ENCODE measurements at regions not wholly inside any gene's neighbourhood (a gene's known extent, or its start where the extent isn't known, plus 50 kb on each side); places are given as distances from the start of the nearest gene placed in this dataset.
A peak's percentile ranks its signal among the peaks of the same experiment; 100 is the strongest.

DNA sequence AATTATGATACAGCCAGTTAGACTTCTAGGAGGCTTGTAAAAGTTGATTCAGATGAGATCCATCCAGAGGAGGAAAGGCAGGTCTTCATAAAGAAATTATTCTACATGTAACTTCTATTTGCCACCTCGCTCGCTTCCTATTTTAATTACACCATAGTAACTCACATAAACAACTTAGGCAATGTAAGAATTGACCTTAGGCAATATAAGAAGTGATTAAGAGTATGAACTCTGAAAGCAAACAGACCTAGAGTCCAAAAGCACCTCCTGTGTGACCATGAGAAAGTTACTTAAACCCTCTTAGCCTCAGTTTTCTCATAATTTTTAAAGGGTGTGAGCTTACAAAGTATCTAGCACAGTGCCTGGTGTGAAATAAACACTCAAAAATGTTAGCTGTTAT is 192.7 kb upstream of the NFIA start:
- FAIRE-seq (no peak), DNase-seq (peak in 1 of 2 donors; percentile 24)
- Histone ChIP-seq H3K27ac (ENCODE audit: low read depth in 1 of 3, low read length in 2 of 3) (no peak overlapping the region), H3K4me1 (ENCODE audit: control insufficient read depth in 3 of 3, insufficient read depth in 2 of 3, low read depth in 1 of 3, low read length in 2 of 3) (peaks cover 0 to 1% (median 0%) of the 10 kb centered on the region in 3 donors), H3K9me3 (ENCODE audit: control insufficient read depth in 2 of 2, insufficient read depth in 1 of 2, low read depth in 1 of 2, low read length in 1 of 2) (no peaks in the 10 kb centered on the region), H3K27me3 (ENCODE audit: control insufficient read depth in 3 of 3, insufficient read depth in 3 of 3, low read length in 3 of 3) (peaks cover 0 to 2% (median 0%) of the 10 kb centered on the region in 3 donors), H3K36me3 (ENCODE audit: control insufficient read depth in 3 of 3, insufficient read depth in 2 of 3, low read depth in 1 of 3, low read length in 3 of 3) (no peaks in the 10 kb centered on the region), H3K4me3 (ENCODE audit: low read depth in 1 of 3, low read length in 3 of 3) (no peak overlapping the region)
- 39 to 83% (median 63%) methylated on average over 2 of the region's 2 CpGs for WGBS, 3 donors

DNA sequence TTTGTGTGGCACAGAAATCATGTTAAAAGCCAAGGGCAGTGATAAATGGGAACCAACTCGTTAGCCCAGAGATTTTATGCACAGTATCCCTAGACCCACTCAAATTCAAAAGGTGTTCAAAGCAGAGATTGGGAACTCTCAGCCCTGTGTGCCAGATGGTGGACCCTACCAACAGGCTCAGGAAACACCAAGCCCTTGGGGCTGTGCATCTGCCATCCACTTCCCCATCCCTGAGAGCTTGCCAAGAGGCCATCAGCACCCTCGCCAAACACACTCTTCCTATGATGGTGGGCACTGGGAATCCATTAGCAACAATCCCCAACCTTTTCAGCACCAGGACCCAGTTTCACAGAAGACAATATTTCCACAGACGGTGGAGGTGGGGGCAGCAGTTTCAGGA is 194.2 kb upstream of the NFIA start:
- H3K27ac ChIP-seq (ENCODE audit: low read depth in 1 of 3, low read length in 2 of 3) = no peak overlapping the region
- 80 to 89% (median 86%) methylated on average over 3 of the region's 3 CpGs for WGBS, 3 donors
- no peaks in the 10 kb centered on the region for H3K9me3 ChIP-seq (ENCODE audit: control insufficient read depth in 2 of 2, insufficient read depth in 1 of 2, low read depth in 1 of 2, low read length in 1 of 2)
- no peaks in the 10 kb centered on the region for H3K4me1 ChIP-seq (ENCODE audit: control insufficient read depth in 3 of 3, insufficient read depth in 2 of 3, low read depth in 1 of 3, low read length in 2 of 3)
- H3K36me3 ChIP-seq (ENCODE audit: control insufficient read depth in 3 of 3, insufficient read depth in 2 of 3, low read depth in 1 of 3, low read length in 3 of 3) = no peaks in the 10 kb centered on the region
- no peak overlapping the region for H3K4me3 ChIP-seq (ENCODE audit: low read depth in 1 of 3, low read length in 3 of 3)
- DNase-seq (no peak), FAIRE-seq (no peak)
- H3K27me3 ChIP-seq (ENCODE audit: control insufficient read depth in 3 of 3, insufficient read depth in 3 of 3, low read length in 3 of 3) = peaks cover 0 to 2% (median 0%) of the 10 kb centered on the region in 3 donors

DNA sequence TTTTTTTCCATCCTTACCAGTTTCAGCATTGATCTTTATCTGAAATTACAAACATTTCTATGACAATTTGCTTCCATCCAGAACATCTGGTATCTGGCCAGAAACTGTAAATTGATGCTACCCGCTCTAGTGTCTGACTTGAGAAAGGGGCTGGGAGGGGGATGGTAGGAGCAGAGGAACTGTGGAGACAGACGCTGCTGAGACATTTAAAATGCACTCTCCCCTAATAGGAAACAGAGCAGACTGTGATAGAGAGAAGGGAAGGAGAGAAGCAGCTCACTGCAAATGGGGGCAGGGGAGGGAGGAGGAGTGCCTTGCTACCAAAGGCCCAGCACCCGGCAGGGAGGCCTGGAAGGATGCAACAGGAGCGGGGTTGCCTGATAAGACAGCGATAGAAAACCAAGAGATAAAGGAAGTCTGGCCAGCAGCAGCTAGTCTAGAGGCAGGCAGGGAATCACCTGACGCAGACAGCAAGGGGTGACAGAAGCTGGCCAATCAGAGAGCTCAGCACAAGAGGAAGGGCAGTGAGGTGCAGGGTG is 195.5 kb upstream of the NFIA start:
- no peak overlapping the region for H3K4me3 ChIP-seq (ENCODE audit: low read depth in 1 of 3, low read length in 3 of 3)
- H3K27me3 ChIP-seq (ENCODE audit: control insufficient read depth in 3 of 3, insufficient read depth in 3 of 3, low read length in 3 of 3) = peaks cover 0 to 2% (median 0%) of the 10 kb centered on the region in 3 donors
- WGBS, 3 donors = 58 to 63% (median 60%) methylated on average over 6 of the region's 6 CpGs
- DNase-seq (no peak), FAIRE-seq (no peak)
- no peaks in the 10 kb centered on the region for H3K36me3 ChIP-seq (ENCODE audit: control insufficient read depth in 3 of 3, insufficient read depth in 2 of 3, low read depth in 1 of 3, low read length in 3 of 3)
- no peak overlapping the region for H3K27ac ChIP-seq (ENCODE audit: low read depth in 1 of 3, low read length in 2 of 3)
- H3K4me1 ChIP-seq (ENCODE audit: control insufficient read depth in 3 of 3, insufficient read depth in 2 of 3, low read depth in 1 of 3, low read length in 2 of 3) = no peaks in the 10 kb centered on the region
- no peaks in the 10 kb centered on the region for H3K9me3 ChIP-seq (ENCODE audit: control insufficient read depth in 2 of 2, insufficient read depth in 1 of 2, low read depth in 1 of 2, low read length in 1 of 2)

DNA sequence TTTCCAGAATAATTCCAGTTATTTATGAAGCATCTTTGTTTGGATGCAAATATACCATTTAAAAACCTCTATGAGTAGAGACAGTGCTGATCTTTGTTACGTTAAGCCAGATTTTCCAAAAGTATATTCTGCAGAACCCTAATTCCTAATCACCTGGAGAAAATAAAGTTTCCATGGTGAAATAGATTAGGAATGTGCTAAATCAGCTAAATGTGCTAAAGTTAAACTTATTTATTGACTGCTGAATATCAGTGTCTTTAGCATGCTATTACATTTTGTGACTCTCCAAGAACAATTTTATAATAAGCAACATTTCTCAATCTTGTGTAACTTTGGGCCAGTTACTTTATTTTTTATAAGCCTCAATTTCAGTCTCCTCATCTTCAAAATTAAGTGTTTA is 196.3 kb upstream of the NFIA start:
- H3K36me3 ChIP-seq (ENCODE audit: control insufficient read depth in 3 of 3, insufficient read depth in 2 of 3, low read depth in 1 of 3, low read length in 3 of 3) = no peaks in the 10 kb centered on the region
- DNase-seq = no peak
- peaks cover 0 to 2% (median 0%) of the 10 kb centered on the region in 3 donors for H3K27me3 ChIP-seq (ENCODE audit: control insufficient read depth in 3 of 3, insufficient read depth in 3 of 3, low read length in 3 of 3)
- no peak overlapping the region for H3K27ac ChIP-seq (ENCODE audit: low read depth in 1 of 3, low read length in 2 of 3)
- no peaks in the 10 kb centered on the region for H3K9me3 ChIP-seq (ENCODE audit: control insufficient read depth in 2 of 2, insufficient read depth in 1 of 2, low read depth in 1 of 2, low read length in 1 of 2)
- 83 to 97% (median 97%) methylated on average over 1 of the region's 1 CpG for WGBS, 3 donors
- H3K4me1 ChIP-seq (ENCODE audit: control insufficient read depth in 3 of 3, insufficient read depth in 2 of 3, low read depth in 1 of 3, low read length in 2 of 3) = no peaks in the 10 kb centered on the region
- no peak overlapping the region for H3K4me3 ChIP-seq (ENCODE audit: low read depth in 1 of 3, low read length in 3 of 3)
- FAIRE-seq = no peak

GRCh38 chr1:60880202-60880601 is 202.2 kb upstream of the NFIA start:
- WGBS, 3 donors = 92 to 97% (median 96%) methylated on average over 2 of the region's 2 CpGs
- FAIRE-seq = no peak
- Histone ChIP-seq H3K27ac (ENCODE audit: low read depth in 1 of 3, low read length in 2 of 3) (no peak overlapping the region), H3K4me3 (ENCODE audit: low read depth in 1 of 3, low read length in 3 of 3) (no peak overlapping the region), H3K9me3 (ENCODE audit: control insufficient read depth in 2 of 2, insufficient read depth in 1 of 2, low read depth in 1 of 2, low read length in 1 of 2) (no peaks in the 10 kb centered on the region), H3K27me3 (ENCODE audit: control insufficient read depth in 3 of 3, insufficient read depth in 3 of 3, low read length in 3 of 3) (no peaks in the 10 kb centered on the region), H3K36me3 (ENCODE audit: control insufficient read depth in 3 of 3, insufficient read depth in 2 of 3, low read depth in 1 of 3, low read length in 3 of 3) (no peaks in the 10 kb centered on the region), H3K4me1 (ENCODE audit: control insufficient read depth in 3 of 3, insufficient read depth in 2 of 3, low read depth in 1 of 3, low read length in 2 of 3) (no peaks in the 10 kb centered on the region)
- no peak for DNase-seq

DNA sequence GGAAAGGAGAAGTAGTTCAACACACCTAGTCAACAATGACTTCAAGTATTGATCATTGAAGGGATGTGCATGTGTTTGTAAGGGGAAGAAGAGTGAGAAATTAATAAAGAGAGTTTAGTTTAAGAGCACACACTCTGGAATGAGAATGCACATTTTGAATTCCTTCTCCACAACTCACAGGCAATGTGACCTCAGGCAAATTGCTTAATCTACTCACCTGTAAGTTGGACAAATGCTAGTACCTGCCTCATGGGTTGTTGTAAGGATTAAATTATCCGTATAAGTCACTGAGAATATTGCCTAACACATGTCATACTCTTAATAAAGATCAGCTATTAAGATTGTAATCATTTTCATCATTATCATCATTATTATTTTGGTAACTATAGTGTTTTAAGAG is 204.0 kb upstream of the NFIA start:
- no peaks in the 10 kb centered on the region for H3K4me1 ChIP-seq (ENCODE audit: control insufficient read depth in 3 of 3, insufficient read depth in 2 of 3, low read depth in 1 of 3, low read length in 2 of 3)
- no peaks in the 10 kb centered on the region for H3K27me3 ChIP-seq (ENCODE audit: control insufficient read depth in 3 of 3, insufficient read depth in 3 of 3, low read length in 3 of 3)
- WGBS, 3 donors = 44 to 83% (median 63%) methylated on average over 1 of the region's 1 CpG
- no peak overlapping the region for H3K4me3 ChIP-seq (ENCODE audit: low read depth in 1 of 3, low read length in 3 of 3)
- H3K27ac ChIP-seq (ENCODE audit: low read depth in 1 of 3, low read length in 2 of 3) = no peak overlapping the region
- no peaks in the 10 kb centered on the region for H3K36me3 ChIP-seq (ENCODE audit: control insufficient read depth in 3 of 3, insufficient read depth in 2 of 3, low read depth in 1 of 3, low read length in 3 of 3)
- FAIRE-seq (no peak), DNase-seq (no peak)
- H3K9me3 ChIP-seq (ENCODE audit: control insufficient read depth in 2 of 2, insufficient read depth in 1 of 2, low read depth in 1 of 2, low read length in 1 of 2) = no peaks in the 10 kb centered on the region

GRCh38 chr1:60877376-60877775 is 205.0 kb upstream of the NFIA start:
- no peak overlapping the region for H3K27ac ChIP-seq (ENCODE audit: low read depth in 1 of 3, low read length in 2 of 3)
- DNase-seq (peak in 1 of 2 donors; percentile 49), FAIRE-seq (no peak)
- H3K4me1 ChIP-seq (ENCODE audit: control insufficient read depth in 3 of 3, insufficient read depth in 2 of 3, low read depth in 1 of 3, low read length in 2 of 3) = no peaks in the 10 kb centered on the region
- no peaks in the 10 kb centered on the region for H3K27me3 ChIP-seq (ENCODE audit: control insufficient read depth in 3 of 3, insufficient read depth in 3 of 3, low read length in 3 of 3)
- no peak overlapping the region for H3K4me3 ChIP-seq (ENCODE audit: low read depth in 1 of 3, low read length in 3 of 3)
- 72 to 87% (median 81%) methylated on average over 6 of the region's 6 CpGs for WGBS, 3 donors
- H3K36me3 ChIP-seq (ENCODE audit: control insufficient read depth in 3 of 3, insufficient read depth in 2 of 3, low read depth in 1 of 3, low read length in 3 of 3) = no peaks in the 10 kb centered on the region
- no peaks in the 10 kb centered on the region for H3K9me3 ChIP-seq (ENCODE audit: control insufficient read depth in 2 of 2, insufficient read depth in 1 of 2, low read depth in 1 of 2, low read length in 1 of 2)

- no peak for DNase-seq
- H3K27me3 ChIP-seq (ENCODE audit: control insufficient read depth in 3 of 3, insufficient read depth in 3 of 3, low read length in 3 of 3) = no peaks in the 10 kb centered on the region
- H3K36me3 ChIP-seq (ENCODE audit: control insufficient read depth in 3 of 3, insufficient read depth in 2 of 3, low read depth in 1 of 3, low read length in 3 of 3) = no peaks in the 10 kb centered on the region
- no peaks in the 10 kb centered on the region for H3K9me3 ChIP-seq (ENCODE audit: control insufficient read depth in 2 of 2, insufficient read depth in 1 of 2, low read depth in 1 of 2, low read length in 1 of 2)
- WGBS, 3 donors = 72 to 89% (median 78%) methylated on average over 1 of the region's 1 CpG
- no peak overlapping the region for H3K27ac ChIP-seq (ENCODE audit: low read depth in 1 of 3, low read length in 2 of 3)
- FAIRE-seq = no peak
- H3K4me3 ChIP-seq (ENCODE audit: low read depth in 1 of 3, low read length in 3 of 3) = no peak overlapping the region
- H3K4me1 ChIP-seq (ENCODE audit: control insufficient read depth in 3 of 3, insufficient read depth in 2 of 3, low read depth in 1 of 3, low read length in 2 of 3) = no peaks in the 10 kb centered on the region
Observed at GRCh38 chr1:60876952-60877351, 205.4 kb upstream of the NFIA start.

DNA sequence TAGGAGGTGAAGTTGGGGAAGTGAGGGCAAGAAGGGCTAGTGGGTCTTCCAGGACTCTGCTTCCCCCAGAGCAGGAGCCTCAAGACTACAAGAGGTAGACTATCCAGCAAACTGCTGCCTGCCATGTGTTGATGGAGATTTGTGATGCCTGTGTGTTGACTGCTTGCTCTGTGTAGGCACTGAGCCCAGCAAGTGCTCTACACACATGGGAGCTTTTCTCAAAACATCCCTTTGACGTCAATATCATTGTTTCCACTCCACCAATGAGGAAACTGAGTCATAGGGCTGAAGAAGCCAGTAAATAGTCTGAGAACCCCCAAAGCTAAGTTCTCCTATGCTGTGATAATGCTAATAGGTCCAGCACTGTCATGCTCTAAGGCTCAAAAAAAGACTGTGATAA is 207.2 kb upstream of the NFIA start:
- WGBS, 3 donors = 71 to 79% (median 78%) methylated on average over 1 of the region's 1 CpG
- H3K27ac ChIP-seq (ENCODE audit: low read depth in 1 of 3, low read length in 2 of 3) = no peak overlapping the region
- H3K36me3 ChIP-seq (ENCODE audit: control insufficient read depth in 3 of 3, insufficient read depth in 2 of 3, low read depth in 1 of 3, low read length in 3 of 3) = no peaks in the 10 kb centered on the region
- peaks cover 0 to 4% (median 0%) of the 10 kb centered on the region in 3 donors for H3K4me1 ChIP-seq (ENCODE audit: control insufficient read depth in 3 of 3, insufficient read depth in 2 of 3, low read depth in 1 of 3, low read length in 2 of 3)
- H3K27me3 ChIP-seq (ENCODE audit: control insufficient read depth in 3 of 3, insufficient read depth in 3 of 3, low read length in 3 of 3) = no peaks in the 10 kb centered on the region
- DNase-seq (no peak), FAIRE-seq (no peak)
- no peak overlapping the region for H3K4me3 ChIP-seq (ENCODE audit: low read depth in 1 of 3, low read length in 3 of 3)
- no peaks in the 10 kb centered on the region for H3K9me3 ChIP-seq (ENCODE audit: control insufficient read depth in 2 of 2, insufficient read depth in 1 of 2, low read depth in 1 of 2, low read length in 1 of 2)
